HUDEP-2 (cell line): ENCODE measurements at regions not wholly inside any gene's neighbourhood (a gene's known extent, or its start where the extent isn't known, plus 50 kb on each side); places are given as distances from the start of the nearest gene placed in this dataset.

Experiments
- DNase-seq, 76 experiments: peaks; one replicate each; lab custom pipeline; 2025; ENCODE audit not compliant: unreplicated experiment in 76 of 76; lab: John Stamatoyannopoulos, UW

DNA sequence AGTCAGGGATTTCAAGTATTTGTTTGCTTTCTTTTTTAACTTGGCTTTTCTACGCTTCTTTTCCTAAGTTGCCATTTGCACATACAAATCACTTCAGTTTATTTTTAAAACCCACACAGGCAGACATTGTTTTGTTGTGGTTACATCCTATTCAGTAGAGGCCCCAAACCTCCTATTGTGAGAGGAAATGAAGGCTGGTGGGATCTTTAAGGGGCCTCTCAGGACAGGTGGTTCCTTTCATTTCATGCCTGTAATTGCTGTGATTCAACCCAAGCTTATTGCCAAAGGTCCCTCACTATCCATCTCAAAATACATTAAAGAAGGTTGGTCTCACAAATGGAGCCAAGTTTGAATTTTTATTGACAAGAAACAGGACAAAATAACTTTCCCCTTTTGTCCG, 257.1 kb downstream of the ADAMTS20 start:
- DNase-seq = no peak

DNA sequence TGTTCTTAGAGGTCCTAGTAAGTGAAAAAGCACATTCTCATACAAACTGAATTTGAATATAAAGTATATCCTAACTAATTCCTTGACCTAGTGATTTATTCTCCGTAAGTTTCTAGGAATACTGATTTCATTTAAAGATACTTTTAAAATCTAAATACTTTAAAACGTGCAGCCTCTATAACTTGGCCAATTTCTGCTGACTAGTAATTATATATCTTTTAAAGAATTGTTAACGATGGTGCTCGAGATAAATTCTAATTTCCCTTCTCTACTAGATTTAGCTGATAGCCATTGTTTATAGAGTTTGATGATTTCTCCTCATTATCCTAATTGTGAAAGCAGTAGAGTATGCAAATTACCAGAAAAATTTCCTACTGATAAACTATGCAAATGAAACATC, 257.9 kb downstream of the ADAMTS20 start:
- no peak for DNase-seq

DNA sequence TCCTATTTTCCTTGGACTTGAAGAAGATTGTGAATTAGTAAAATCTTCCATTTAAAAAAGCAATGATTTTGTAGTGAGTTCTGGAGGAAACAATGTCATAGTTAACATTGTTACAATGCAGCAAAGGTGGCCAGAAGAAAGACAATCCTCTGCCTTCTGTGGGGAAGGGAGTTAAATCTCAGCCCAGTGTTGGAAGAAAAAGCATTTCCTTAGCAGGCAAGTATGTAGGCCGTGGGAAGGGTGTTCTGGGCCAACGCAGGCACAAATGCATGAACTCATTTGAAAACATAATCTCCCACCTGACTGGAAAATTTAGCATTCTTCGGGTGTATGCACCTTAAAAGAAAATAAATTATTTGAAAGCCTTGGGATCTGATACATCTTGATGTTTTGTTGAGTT, 258.6 kb downstream of the ADAMTS20 start:
- no peak for DNase-seq

DNA sequence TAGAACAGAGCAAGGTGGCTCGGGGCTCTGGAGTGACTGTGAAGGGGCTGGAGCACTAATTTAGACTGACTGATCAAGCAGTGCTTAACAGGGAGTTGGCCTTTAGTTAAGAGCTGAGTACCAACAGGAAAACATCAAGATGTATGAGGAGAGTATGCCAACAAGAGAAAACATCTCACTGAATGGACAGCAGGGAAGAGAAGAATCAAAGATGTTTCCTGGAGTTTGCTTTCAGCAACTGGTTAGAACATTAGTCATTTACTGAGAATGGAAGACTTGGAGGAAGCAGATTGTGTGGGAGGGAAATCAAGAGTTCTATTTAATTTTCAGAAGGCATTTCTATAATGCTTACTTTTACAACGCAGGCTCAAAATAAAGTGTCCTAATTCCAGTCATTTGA, 259.3 kb downstream of the ADAMTS20 start:
- no peak for DNase-seq

DNA sequence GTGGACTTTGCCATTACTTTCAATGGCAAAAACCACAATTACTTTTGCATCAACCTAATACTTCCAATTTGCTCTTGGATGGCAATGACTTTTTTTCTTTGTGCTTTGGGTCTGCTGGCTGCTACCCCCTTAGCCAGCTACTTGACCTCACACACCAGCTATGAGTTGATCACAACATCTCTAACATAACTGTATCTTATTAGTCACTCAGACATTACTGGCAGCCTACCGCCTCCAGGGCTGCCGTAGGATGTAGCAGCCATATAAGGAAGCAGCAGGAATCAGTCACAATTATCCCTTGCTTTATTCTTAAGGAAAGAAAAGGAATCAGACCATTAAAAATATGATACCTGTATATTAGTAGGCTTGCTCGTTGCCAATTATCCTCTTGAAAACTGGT, 260.5 kb downstream of the ADAMTS20 start:
- no peak for DNase-seq

DNA sequence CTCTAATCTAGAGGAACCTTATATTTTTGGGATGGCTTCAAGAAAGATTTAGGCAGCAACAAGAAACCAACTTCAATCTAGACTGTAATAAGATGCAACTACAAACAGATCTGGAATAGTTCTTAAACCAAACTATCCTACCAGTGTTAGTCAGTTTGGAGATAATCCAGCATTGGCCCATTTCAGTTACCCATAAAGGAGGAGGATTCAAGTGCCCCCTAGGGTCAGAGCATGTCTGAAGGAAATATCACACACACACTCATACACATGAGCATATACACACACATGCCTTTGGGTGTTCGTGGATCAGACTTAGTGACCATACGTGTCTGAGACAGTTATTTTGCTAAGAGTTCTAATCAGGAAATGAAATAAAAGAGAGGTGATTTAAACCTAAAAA, 261.2 kb downstream of the ADAMTS20 start:
- DNase-seq = no peak

DNA sequence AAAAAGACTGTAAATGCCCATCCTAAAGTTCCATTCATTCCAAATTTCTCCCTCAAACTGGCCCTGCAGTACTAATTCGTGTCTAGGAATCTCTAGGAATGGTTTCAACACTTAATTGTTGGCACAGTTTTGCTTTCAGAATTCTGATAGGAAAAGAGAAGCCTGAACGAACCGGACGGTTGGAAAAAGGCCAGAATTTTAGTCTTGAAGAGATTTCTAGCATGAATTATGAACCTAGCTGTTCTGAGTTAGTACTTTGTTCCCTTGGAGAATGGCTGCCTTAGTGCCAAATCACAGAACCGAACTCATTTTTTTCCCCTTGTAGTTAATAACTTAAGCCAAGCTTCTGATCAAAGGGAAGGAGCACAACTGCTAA, 262.6 kb downstream of the ADAMTS20 start:
- no peak for DNase-seq

DNA sequence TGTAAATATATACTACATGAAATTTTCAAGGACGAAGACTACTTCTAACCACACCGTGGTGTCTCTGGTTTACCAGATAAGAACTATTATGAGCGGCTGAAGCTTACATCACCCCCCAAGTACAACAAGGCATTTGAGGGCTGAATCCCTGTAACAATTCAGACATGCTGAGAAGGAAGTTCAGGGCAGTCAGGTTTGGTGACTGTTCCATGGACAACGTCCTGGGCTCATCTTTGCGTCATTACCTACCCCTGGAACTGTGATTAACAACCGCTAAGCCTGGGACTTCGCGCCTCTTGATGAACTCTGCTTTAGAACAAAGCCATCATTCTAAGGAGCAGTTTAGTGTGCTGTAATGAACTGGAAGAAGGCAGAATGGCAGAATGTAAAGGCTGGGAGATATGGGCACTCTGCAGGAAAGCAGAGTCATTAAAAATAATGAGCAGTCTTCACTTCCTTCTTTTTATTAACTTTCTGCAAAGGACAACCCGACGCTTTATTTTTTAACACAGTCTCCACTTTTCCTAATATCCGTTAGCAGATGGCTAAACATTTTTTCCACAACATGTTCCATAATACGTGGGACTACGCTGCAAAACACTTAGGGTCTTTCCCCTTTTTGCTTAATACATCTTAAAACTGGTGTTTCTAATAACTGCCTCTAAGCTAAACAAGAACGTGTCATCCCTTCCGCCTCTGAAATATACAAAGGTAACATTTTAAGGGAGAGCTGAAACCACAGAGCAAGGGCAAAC, 263.2 kb downstream of the ADAMTS20 start:
- no peak for DNase-seq

DNA sequence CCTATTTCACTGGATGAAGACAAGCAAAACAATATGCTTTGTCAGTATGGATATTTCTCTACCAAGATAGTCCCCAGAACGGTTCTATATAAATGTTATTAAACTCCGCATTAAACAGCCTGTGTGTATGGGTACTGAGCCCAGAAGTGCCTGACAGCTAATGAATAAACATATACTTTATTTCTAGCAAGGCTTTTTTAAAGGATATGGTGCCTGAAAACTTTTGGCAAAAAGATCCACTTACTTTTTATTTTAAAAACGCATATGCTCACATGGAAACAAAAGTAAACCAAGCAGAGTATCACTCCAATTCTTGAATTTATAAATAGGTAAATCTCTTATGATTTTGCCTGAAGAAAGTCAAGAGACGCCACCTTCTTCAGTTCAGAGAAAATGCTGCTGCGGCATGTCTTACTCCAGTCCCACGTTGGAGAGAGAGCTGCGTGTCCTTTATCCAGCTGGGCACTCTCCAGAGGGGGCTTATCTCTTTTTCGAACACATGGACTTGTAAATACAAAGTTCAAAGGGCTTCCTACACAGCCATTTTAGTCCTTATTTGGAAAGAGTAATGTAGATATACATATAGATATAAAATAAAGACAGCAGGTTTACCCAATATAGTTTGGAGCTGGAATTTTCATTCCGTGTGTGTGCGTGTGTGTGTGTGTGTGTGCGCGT, 264.2 kb downstream of the ADAMTS20 start:
- no peak for DNase-seq

DNA sequence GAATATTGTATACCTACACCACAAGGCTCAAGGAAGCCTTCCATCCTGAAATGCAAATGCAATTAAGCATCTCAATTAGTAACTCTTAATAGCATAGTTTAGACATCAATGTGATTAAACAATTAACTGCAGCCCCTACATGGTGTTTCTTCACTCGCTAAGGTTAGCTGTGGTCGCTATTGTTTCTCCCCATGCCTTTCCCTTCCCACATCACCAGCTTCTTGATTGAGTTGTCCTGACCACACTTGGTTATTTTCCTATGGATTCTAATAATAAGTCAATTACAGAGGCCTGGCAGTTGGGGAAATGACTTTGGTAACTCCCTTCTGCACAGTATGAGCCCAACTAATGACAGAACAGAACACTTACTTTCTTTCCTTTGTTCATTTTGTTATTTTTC, 265.0 kb downstream of the ADAMTS20 start:
- no peak for DNase-seq

DNA sequence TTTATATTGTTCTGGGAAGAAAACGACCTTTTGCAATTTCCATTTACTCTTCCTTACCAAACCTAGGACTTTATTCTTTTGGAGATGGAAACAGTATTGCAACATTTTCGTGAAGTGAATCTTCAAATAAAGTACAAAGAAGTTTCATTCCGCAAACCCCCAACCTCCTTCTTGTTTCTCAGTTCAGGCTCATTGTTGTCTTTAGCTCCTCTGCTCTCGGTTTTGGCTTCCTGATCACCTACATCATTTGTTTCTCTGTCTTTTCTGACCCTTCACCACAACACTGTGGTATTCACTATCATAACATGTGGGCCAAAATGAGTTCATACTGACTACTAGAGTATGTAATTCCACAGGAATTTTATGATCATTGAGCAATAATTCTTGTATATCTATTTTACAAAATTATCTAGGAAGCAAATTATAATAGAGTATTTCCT, 266.8 kb downstream of the ADAMTS20 start:
- no peak for DNase-seq

DNA sequence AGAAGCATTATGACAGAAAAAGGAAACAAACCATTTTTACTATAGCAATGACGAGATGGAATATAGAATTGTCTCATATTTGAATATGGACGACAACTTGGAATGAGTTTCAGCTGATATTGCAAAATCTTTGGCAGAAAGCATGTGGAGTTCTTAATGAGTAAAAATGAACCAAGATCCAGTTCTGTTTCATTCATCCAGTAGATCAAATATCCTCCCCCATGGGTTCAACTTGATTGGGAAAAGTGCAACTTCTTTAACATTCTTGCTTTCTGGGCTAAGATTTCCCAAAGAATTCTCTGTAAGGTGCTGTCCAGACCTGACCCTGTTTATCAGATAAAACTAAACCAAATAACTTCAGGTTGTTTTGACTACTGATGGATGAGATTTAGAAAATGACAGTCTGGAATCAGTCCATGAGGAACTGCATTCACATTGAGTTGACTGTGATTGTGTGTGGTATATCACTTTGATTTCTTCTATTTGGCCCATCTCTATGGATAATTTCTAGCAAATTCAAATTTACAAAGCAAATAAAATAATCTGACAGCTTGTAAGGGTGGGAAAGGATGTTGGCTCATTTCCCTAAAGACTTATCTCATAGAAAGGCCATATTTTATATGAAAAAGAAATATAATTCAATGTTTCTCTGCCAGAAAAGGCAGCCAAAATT, 267.4 kb downstream of the ADAMTS20 start:
- no peak for DNase-seq

DNA sequence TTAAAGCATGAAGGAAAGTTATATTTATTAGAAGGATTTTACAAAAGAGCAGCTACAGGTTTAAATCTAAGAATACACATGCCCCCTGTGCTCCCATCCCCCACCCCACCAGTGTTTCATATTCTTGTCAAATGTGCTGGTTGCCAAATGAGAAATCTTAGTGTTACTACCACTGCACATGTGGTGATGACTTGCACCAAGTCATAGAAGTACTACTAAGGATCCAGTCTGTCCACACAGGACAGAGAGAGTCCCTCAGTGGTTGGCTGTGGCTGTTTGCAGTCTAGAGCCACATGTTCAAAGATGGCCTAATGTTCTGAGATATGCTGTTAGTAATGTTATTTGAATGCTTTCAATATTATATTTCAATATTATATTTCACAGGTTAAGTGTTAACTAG, 268.8 kb downstream of the ADAMTS20 start:
- no peak for DNase-seq

DNA sequence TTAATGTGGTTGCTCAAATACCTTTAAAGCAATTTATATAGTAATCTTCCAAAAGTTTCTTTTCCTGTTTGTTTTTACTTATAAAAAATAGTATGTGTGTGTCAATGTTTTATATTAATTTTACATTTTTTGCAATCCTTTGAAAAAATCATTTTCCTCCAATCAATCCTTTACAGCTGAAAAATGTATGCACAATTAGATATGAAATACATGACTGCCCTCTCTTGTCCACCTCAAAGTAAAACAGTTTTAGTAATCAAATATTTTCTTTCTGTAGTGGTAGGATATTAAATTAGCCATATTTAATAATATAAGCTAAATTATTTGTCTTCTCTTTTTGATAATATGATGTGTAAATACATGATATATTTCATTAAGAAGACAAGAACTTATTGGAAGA, 269.9 kb downstream of the ADAMTS20 start:
- DNase-seq = peak in 3 of 76 experiments; percentile 2 to 11 (median 5)

DNA sequence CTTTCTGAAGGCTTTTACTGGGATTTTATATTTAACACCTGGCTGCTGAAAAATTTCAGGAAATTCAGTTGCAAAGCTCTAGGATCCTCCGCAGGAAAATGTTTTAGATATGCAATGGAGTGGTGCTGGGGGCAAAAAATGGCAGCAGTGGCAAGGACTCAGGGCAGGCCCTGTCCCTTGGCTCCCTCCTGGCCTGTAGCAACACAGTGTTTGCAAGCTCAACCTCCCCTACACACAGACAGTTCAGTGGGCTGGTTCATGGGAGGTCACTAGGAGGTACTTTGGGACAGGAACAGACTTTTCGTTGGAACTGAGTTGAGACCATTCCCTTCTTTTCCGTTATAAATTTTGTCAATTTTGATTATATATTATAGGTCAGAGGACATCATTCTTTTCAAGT, 270.4 kb downstream of the ADAMTS20 start:
- DNase-seq = no peak

DNA sequence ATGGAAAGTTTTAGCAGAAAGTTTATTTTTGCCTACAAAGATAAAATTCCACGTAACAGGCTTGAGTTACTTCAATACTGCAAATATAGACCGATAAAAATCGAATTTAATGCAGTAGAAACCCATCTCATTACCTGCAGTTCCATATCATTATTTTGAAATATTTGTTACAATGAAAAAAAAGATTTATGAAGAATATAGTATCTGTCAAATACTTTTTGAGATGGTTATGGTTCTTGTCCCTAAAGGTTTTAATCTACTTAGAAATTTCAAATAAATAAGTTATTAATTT, 273.5 kb downstream of the ADAMTS20 start:
- no peak for DNase-seq

DNA sequence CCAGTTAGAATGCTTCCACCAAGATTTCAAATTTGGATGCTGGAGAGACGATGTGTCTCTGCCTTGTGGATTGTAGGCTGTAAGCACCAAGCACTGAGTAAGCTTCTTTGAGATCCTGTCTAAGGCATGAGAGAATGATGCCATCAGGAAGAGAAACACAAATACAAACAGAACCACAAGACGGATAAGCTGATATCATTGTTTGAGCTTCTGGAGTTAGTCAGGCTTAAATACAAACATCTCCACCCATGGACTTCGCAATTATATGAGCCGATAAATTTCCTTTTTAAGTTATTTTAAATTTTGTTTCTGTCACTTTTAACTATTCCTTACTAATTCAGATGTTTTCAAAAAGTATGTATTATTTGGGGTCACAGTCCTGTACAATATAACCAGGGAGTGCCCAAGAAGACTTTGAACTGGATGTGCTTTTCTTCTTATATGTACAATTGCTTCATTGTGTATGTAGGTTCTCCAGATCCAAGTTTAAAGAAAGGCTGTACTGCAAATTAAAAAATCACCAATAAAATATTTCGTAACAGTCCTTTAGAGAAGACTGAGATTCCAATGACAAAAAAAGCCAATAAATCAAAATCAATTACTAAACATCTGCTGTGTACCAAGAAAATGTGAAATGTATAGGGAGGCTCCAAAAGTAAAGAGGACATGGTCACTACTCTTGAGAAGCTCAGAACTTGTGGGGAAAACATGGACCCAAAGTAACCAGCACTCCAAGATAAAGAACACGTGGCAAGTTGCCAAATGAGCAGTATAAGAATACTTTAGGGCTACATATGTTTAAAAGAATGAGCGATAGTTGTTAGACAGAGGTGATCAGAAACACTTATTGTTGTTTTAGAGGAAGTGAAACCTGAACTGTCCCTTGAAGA, 274.1 kb downstream of the ADAMTS20 start:
- no peak for DNase-seq

DNA sequence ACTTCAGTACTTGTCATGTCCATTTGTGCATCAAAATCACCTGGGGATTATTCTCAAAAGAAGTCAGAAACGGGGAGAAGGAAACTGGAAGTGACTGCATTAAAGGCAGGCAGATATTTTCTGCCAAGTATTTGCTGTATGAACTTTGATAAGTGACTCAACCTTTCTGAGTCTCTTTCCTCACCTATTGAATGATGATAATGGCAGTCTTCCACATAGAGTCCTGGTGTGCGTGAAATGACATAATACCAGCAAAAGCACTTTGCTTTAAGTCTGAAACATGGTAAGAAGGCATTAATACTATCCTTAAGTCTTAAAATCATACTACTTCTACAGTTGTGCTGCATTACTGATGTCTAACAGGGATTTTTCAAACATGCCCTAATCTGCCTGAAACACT, 278.5 kb downstream of the ADAMTS20 start:
- no peak for DNase-seq

DNA sequence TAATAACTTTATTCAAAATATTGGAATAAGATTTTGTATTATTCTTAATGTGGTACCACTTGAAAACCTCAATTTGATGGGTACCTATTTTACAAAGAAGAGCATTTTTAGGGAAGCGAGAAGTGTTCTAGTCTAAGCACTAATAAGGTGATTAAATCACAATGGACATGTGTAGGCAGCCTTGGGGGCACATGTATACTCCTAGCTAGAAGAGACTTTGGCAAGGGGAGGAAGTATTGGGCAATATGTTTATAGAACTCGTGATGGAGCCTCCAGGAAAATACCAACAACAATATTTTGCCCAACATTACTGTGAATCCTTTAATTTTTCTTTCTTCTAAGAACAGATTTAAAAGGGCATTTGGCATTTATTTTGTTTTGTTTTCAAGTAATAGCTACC, 280.3 kb downstream of the ADAMTS20 start:
- no peak for DNase-seq

DNA sequence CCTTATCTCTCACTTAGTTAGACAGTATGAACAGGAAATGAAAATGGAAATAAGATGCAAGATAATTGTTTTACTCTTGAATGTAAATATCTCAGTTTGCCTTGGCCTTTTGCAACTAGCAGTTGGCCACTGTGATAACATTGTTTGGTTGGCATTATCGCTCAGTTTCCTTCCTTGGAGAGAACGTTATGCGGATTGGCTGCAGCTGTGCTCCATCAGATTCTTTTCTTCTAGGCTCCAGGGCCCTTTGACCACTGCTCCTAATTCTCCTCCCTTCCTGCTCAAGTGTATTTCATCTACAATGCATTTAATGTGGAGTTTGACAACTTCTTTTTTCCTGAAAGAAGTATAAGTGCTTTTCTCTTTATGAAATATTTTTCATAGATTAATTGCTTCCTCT, 284.2 kb downstream of the ADAMTS20 start:
- DNase-seq = peak in 3 of 76 experiments; percentile 6 to 30 (median 13)

DNA sequence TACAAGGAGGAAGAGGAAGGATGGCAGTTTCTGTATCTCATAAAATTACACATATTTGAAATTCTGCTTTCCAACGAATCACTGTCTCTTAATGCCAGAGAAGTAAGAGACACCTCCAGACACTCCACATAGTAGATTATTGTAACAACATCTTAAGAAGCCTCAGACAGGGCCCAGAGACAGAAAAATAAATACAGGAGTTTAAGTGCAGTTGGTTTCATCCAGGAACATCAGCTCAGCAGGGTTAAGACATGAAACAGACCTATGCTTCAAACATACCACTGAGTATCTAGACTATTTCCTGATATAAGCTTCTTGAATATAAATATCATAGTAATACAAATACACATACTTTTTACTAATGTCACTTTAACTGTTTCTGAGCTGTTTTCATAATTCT, 290.3 kb downstream of the ADAMTS20 start:
- no peak for DNase-seq
